Astrocyte of the spinal cord (primary cell): ENCODE measurements at regions not wholly inside any gene's neighbourhood (a gene's known extent, or its start where the extent isn't known, plus 50 kb on each side); places are given as distances from the start of the nearest gene placed in this dataset.
"Not testable (repeated sequence)": the region's sequence is repeated elsewhere in the genome, so short reads cannot be mapped to it uniquely, and the experiment has no call there.

Source experiments
- DNase-seq: peaks from one replicate; pipeline ENCODE4 v3.0.0; 2011; ENCODE audit warnings: low read depth, low spot score
- H3K4me3 ChIP-seq: 2 replicates; pipeline ENCODE4 v1.5.1; 2011; ENCODE audit warnings: low read depth, mild to moderate bottlenecking, low read length, moderate library complexity
- in situ Hi-C: cut with HindIII; loops from 2 replicates; pipeline ENCODE4 v1.10.0; 2017; ENCODE audit warnings: low sequenced_read_pairs
- TF ChIP-seq, protein P1 (sequence below): IDR thresholded peaks from 2 replicates; pipeline ENCODE4 v1.5.1; 2012; ENCODE audit warnings: low read depth, mild to moderate bottlenecking, low read length, inconsistent platforms

DNA sequence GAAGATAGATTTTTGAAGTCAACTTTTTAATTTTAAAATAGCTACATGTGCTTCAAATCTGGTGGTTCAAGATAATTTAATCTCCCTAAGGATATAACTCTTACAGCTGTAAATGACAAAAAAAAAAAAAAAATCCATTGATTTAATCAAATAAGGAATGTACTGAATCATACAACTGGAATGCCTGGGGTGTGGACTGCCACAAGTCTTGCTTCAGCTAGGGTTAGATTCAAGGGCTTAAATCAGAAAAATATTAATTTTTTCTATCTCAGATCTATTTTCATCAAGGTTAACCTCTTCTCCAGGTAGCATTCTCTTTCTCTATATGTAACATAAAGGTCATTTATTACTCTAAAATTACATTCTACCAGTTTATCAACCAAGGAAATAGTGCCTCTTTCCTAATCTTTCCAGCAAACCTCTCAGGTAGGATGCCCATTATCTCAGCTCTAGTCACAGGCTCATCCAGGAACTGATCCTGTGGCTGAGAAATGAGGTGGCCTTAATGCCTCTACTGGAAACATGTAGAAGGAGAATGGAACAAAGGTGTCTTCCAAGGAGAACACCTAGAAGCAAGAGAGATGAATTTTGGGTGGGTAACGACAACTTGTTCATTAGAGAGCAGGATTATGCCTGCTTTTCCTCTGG lies 466.9 kb downstream of the CBLN4 start:
- H3K4me3 ChIP-seq: no peak overlapping the region
- in situ Hi-C loops: no loop called here
- TF ChIP-seq, protein P1, sequence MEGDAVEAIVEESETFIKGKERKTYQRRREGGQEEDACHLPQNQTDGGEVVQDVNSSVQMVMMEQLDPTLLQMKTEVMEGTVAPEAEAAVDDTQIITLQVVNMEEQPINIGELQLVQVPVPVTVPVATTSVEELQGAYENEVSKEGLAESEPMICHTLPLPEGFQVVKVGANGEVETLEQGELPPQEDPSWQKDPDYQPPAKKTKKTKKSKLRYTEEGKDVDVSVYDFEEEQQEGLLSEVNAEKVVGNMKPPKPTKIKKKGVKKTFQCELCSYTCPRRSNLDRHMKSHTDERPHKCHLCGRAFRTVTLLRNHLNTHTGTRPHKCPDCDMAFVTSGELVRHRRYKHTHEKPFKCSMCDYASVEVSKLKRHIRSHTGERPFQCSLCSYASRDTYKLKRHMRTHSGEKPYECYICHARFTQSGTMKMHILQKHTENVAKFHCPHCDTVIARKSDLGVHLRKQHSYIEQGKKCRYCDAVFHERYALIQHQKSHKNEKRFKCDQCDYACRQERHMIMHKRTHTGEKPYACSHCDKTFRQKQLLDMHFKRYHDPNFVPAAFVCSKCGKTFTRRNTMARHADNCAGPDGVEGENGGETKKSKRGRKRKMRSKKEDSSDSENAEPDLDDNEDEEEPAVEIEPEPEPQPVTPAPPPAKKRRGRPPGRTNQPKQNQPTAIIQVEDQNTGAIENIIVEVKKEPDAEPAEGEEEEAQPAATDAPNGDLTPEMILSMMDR: no peak
- DNase-seq: no peak

- TF ChIP-seq, protein P1: no peak
- H3K4me3 ChIP-seq: no peak overlapping the region
- DNase-seq: no peak
- in situ Hi-C loops: no loop called here
These were observed 470.0 kb downstream of the CBLN4 start for GRCh38 chr20:55535366-55535765.

GRCh38 chr20:55533632-55534031 lies 471.7 kb downstream of the CBLN4 start:
- DNase-seq: no peak
- H3K4me3 ChIP-seq: no peak overlapping the region
- in situ Hi-C loops: no loop called here
- TF ChIP-seq, protein P1: no peak

DNA sequence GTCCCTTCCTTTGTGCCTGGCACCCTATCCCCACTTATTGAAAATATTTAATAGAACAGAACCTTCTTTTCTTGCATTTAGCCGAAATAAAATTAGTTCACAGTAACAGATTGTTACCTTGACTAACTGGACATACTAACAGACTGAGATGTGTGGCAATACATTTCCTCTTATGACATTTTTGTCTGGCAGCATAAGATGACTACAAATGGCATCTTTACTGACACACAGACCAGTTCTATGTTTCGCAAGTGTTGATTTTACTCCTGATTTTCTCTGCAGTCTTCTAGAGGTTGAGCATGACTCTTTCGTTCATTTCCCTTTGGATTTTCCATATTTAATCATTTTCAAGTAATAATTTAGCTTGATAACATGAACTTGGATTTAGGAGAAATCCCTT lies 474.6 kb downstream of the CBLN4 start:
- in situ Hi-C loops: no loop called here
- TF ChIP-seq, protein P1: no peak
- DNase-seq: no peak
- H3K4me3 ChIP-seq: no peak overlapping the region

DNA sequence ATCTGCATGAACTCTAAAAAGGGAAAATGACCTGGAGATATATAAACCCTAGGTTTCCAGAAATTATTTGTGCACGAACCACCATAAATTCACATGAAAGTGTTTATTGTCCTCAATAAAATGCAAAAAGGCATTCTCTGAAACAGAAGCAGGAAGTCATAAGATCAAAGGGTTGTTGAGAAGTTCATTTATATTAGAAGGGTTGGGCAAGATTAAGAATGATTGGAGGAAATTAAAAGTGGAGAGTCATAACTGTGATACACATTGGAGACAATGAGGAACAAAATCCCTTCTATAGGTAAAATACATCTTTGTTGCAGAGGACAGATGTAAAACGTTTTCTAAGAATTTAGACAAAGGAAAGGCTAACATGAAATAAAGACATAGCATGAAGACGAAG lies 476.8 kb downstream of the CBLN4 start:
- DNase-seq: no peak
- TF ChIP-seq, protein P1: no peak
- no peak overlapping the region for H3K4me3 ChIP-seq
- in situ Hi-C loops: no loop called here

DNA sequence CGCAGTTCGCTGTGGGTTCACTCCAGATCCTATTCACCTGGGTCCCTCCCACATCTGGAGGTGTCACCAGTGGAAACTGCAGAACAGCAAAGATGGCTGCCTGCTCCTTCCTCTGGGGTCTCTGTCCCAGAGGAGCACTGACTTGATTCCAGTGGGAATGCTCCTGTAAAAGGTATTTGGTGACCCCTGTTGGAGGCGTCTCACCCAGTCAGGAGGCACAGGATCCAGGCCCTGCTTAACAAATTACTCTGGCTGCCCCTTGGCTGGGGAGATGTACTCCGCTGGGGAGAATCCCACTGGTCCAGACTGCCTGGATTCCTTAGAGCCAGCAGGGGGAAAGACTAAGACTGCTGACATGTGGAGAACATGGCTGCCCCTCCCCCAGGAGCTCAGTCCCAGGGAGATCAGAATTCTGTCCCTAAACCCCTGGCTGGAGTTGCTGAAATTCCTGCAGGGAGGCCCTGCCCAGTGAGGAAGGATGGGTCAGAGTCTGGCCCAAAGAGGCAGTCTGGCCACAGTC lies 483.0 kb downstream of the CBLN4 start:
- no peak for DNase-seq
- in situ Hi-C loops: no loop called here
- H3K4me3 ChIP-seq: no peak overlapping the region
- TF ChIP-seq, protein P1: no peak

- H3K4me3 ChIP-seq, in situ Hi-C loops, DNase-seq: not testable (repeated sequence)
These were observed 487.7 kb downstream of the CBLN4 start for GRCh38 chr20:55517584-55517983.
